Choroid plexus epithelial cell (primary cell): ENCODE measurements at regions not wholly inside any gene's neighbourhood (a gene's known extent, or its start where the extent isn't known, plus 50 kb on each side); places are given as distances from the start of the nearest gene placed in this dataset.
"Not testable (repeated sequence)": the region's sequence is repeated elsewhere in the genome, so short reads cannot be mapped to it uniquely, and the experiment has no call there.

Experiments used
- DNase-seq: peaks from one replicate; pipeline ENCODE4 v3.0.0-alpha.2; 2010; ENCODE audit warnings: low read depth
- H3K4me3 ChIP-seq: 2 replicates; pipeline ENCODE4 v1.5.1; 2011; ENCODE audit warnings: low read depth, mild to moderate bottlenecking, control low read depth, low read length, moderate library complexity
- TF ChIP-seq, protein P1 (sequence below): conservative IDR thresholded peaks from 2 replicates; pipeline ENCODE4 v1.5.1; 2011; ENCODE audit warnings: low read depth, mild to moderate bottlenecking, control low read depth, inconsistent platforms, low read length, moderate library complexity

DNA sequence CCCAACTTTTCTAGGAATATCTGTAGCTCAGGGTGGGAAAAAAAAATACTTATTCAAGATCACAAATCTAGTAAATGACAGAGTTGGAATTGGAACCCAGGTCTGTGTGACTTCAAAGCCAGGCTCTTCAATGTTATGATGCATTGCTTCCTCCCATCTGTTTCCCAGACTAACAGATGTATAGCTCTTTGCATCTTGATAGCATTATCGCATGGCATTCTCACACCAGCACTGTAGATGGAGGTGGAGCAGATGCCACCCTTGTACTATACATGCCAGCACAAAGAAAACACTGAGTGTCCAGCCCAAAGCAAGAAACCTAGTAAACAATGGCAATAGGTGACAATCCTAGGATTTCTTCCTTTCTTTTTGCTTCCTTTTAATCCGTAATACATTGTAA is 497.3 kb downstream of the NEBL start:
- no peak for DNase-seq
- no peak overlapping the region for H3K4me3 ChIP-seq
- TF ChIP-seq, protein P1, sequence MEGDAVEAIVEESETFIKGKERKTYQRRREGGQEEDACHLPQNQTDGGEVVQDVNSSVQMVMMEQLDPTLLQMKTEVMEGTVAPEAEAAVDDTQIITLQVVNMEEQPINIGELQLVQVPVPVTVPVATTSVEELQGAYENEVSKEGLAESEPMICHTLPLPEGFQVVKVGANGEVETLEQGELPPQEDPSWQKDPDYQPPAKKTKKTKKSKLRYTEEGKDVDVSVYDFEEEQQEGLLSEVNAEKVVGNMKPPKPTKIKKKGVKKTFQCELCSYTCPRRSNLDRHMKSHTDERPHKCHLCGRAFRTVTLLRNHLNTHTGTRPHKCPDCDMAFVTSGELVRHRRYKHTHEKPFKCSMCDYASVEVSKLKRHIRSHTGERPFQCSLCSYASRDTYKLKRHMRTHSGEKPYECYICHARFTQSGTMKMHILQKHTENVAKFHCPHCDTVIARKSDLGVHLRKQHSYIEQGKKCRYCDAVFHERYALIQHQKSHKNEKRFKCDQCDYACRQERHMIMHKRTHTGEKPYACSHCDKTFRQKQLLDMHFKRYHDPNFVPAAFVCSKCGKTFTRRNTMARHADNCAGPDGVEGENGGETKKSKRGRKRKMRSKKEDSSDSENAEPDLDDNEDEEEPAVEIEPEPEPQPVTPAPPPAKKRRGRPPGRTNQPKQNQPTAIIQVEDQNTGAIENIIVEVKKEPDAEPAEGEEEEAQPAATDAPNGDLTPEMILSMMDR = no peak

DNA sequence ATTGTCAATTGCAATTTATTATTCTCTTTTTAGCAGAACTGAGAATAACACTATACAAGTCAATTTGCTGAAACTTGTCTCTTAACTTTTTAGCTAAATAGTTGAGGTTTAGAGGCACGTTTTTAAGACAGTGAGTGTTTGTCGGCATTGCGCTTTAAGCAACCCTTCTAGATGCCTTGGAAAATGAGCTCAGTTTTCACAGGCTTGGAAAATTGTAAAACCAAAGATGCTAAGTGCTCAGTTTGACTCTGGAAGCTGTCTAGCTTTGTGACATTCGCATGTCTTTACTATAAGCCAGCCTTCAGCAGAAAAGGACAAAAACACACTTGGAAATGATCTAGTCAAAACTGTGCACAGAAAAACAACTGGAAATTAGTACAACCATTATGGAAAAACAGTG is 500.4 kb downstream of the NEBL start:
- TF ChIP-seq, protein P1 = no peak
- DNase-seq = no peak
- no peak overlapping the region for H3K4me3 ChIP-seq

DNA sequence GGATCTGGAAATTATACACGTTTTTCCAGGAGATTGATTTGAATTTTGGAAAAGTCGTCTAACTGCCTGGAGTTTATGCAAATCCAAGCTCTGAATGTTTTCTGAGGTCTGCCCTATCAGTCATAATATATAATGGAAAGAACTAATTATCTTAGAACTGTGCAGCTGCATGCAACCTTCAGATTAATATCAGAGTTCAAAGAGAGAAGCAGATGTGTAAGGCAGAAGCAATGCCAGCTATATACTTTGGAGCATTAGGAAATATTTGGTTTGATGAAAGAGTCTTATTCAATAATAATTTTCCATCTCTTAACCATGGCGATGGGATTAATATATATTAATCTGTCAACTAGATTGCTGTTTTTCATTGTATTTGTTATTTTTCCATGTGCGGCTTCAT is 500.9 kb downstream of the NEBL start:
- DNase-seq = no peak
- H3K4me3 ChIP-seq = no peak overlapping the region
- TF ChIP-seq, protein P1 = no peak

DNA sequence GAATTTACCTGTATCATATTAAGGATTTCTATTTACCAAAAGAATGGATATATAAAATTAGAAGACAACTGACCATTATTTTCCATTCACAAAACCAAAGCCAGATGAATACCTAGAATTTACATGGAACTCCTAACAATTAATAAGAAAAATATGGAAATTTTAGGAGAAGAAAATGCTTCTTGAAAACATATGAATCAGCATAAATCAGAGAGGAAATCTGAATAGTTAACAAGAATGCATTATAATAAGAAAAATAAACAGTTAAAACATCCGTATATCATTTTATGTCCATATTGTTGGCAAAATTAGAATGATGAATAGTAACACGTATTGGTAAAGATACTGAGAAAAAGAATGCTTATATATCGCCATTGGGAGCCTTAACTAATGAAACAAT is 505.5 kb downstream of the NEBL start:
- H3K4me3 ChIP-seq = no peak overlapping the region
- TF ChIP-seq, protein P1 = no peak
- DNase-seq = no peak

DNA sequence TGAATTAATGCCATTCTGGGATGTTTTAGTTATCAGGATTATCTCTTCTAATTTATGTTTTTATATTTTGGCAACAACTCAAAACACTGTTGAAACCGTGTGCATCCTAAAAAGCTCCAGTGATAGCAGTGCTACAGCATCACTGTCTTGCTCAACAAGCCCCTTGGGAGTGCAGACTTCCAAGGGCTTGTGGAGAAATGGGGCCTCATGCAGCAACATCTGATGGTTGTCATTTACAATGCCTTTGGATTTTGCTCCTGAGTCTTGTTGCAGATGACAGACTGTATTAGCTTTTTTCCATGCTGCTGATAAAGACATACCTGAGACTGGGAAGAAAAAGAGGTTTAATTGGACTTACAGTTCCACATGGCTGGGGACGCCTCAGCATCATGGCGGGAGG is 515.4 kb downstream of the NEBL start:
- DNase-seq = no peak
- TF ChIP-seq, protein P1 = no peak
- H3K4me3 ChIP-seq = no peak overlapping the region

DNA sequence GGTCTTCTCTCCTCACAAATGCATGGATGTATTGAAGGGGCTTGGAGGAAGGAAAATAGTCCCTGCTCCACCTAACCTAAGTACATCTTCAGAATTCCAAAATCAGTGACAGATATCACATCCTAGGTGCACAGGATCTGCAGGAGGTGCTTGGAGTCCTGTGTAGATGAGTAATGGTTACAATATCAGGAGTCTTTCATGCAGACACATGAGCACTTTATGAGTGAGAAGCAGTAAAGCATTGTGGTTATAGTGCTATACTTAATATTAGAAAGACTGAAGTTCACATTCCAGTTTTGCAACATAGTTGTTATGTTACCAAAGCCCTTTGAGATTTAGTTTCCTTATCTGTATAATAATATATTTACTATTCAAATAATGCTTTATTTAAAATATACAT is 516.7 kb downstream of the NEBL start:
- DNase-seq = no peak
- TF ChIP-seq, protein P1 = no peak

DNA sequence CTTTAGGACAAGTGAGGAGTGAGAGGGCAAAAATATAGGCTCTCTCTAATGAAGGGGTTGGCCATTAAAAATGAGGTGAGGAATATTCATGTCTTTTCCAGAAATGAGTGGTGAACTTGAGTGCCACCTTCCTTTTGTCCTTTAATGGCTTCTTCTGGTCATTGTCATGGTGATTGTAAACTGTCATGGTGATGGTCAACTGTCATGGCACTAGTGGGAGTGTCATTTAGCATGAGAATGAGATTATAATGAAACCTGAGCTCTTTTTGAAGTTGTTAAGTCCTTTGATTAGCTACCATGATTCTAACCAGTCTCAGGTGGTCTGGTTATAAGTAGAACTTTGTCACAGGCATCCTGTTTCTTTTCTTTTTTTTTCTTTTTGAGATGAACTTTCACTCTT is 524.4 kb downstream of the NEBL start:
- no peak for DNase-seq
- no peak overlapping the region for H3K4me3 ChIP-seq
- TF ChIP-seq, protein P1 = no peak

More for the DNA sequence above, 516.7 kb downstream of the NEBL start:
- no peak overlapping the region for H3K4me3 ChIP-seq

DNA sequence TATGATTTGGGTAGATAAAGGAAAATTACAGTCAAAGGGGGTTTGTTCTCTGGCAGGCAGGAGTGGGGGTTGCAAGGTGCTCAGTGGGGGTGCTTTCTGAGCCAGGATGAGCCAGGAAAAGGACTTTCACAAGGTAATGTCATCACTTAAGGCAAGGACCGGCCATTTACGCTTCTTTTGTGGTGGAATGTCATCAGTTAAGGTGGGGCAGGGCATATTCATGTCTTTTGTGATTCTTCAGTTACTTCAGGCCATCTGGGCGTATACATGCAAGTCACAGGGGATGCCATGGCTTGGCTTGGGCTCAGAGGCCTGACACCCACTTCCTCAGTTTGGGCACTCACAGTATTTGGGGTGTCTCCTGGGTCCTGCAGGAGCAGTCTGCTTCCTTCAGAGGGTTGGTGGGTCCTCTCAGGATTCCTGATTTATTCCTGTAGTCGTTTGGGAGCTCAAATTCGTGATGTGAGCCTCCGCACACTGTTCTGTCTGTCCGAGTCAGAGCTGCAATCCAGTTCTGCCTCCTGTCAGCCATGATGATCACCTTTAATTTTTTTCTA is 526.1 kb downstream of the NEBL start:
- not testable (repeated sequence) for H3K4me3 ChIP-seq, DNase-seq
